ENCODE measurements at regions not wholly inside any gene's neighbourhood (a gene's known extent, or its start where the extent isn't known, plus 50 kb on each side); places are given as distances from the start of the nearest gene placed in this dataset.

DNA sequence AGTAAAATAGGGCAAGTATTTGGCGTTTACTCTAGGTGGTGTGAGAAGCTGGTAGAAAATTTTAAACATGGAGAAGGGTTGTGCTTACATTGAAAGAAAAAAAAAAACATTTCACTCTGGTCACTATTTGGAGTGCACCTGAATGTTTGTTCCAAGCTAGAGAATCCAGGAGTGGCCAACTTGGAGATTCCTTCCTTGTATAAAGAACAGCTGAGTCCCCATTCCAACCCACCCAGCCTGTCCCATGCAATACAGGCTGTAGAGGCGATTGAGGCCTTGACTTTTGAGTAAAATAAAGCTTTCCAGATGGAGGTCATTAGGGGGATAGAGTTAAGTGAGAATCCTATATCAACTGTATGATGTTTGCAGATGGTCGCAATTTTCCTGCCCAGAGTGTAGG lies 203.8 kb upstream of the SYT4 start:
- DNase-seq, result no peak
- Histone ChIP-seq H3K4me3 (no peak overlapping the region), H3K27ac (no peak overlapping the region), H3K27me3 (no peaks in the 10 kb centered on the region), H3K36me3 (no peaks in the 10 kb centered on the region), H3K4me1 (no peaks in the 10 kb centered on the region), H3K9me3 (no peaks in the 10 kb centered on the region)
- intact Hi-C loops (cut with DNase I; ENCODE audit: low total_unique reads), result no loop called here
- TF ChIP-seq, protein P1, sequence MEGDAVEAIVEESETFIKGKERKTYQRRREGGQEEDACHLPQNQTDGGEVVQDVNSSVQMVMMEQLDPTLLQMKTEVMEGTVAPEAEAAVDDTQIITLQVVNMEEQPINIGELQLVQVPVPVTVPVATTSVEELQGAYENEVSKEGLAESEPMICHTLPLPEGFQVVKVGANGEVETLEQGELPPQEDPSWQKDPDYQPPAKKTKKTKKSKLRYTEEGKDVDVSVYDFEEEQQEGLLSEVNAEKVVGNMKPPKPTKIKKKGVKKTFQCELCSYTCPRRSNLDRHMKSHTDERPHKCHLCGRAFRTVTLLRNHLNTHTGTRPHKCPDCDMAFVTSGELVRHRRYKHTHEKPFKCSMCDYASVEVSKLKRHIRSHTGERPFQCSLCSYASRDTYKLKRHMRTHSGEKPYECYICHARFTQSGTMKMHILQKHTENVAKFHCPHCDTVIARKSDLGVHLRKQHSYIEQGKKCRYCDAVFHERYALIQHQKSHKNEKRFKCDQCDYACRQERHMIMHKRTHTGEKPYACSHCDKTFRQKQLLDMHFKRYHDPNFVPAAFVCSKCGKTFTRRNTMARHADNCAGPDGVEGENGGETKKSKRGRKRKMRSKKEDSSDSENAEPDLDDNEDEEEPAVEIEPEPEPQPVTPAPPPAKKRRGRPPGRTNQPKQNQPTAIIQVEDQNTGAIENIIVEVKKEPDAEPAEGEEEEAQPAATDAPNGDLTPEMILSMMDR (IDR thresholded peaks at IDR 0.05), result no peak

DNA sequence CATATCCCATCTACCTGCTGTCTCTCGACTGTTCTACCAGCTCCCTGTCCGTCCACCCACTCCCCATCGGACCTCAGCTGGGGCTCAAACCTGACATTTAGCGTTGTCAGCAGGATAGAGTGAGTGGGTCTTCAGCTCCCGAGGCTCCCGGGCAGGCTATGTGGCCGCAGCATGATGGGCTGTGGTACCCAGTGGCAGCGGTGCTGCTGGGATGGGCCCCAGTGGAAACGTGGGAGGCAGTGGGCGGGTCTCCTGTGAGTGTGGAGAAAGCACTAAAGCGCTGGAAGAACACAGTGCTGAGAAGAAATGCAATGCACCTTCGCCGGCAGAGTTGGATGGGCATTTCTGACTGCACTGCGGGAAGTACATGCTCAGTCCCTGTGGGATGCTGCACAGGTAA lies 204.8 kb upstream of the SYT4 start:
- Histone ChIP-seq H3K27ac (no peak overlapping the region), H3K4me3 (no peak overlapping the region), H3K9me3 (peaks cover 0 to 7% (median 0%) of the 10 kb centered on the region in 3 donors), H3K36me3 (no peaks in the 10 kb centered on the region), H3K4me1 (no peaks in the 10 kb centered on the region), H3K27me3 (no peaks in the 10 kb centered on the region)
- DNase-seq, result no peak
- intact Hi-C loops (cut with DNase I; ENCODE audit: low total_unique reads), result no loop called here
- TF ChIP-seq, protein P1 (IDR thresholded peaks at IDR 0.05), result no peak

DNA sequence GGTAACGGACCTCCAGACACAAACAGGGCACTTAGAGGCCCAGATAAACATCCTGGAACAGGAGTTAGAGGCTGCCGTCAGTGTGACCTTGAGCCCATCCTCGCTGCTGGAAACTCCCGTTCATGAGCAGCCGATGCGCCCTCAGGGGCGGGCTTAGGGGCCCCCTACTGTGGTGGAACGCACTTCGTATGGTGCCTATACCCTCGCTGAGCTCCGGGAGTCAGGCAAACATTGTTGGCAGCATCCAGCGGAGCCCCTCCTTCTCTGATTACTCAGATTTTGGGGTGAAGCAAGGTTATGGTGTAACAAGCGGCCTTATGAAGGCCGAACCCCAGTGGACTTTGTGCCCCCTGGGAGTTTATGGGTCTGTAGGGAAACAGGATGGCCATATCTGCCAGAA lies 205.3 kb upstream of the SYT4 start:
- peaks cover 0 to 7% (median 0%) of the 10 kb centered on the region in 3 donors for H3K9me3 ChIP-seq
- no peaks in the 10 kb centered on the region for H3K36me3 ChIP-seq
- TF ChIP-seq, protein P1 (IDR thresholded peaks at IDR 0.05), result no peak
- no peaks in the 10 kb centered on the region for H3K27me3 ChIP-seq
- intact Hi-C loops (cut with DNase I; ENCODE audit: low total_unique reads), result no loop called here
- H3K27ac ChIP-seq, result no peak overlapping the region
- DNase-seq, result no peak
- no peak overlapping the region for H3K4me3 ChIP-seq
- H3K4me1 ChIP-seq, result no peaks in the 10 kb centered on the region

DNA sequence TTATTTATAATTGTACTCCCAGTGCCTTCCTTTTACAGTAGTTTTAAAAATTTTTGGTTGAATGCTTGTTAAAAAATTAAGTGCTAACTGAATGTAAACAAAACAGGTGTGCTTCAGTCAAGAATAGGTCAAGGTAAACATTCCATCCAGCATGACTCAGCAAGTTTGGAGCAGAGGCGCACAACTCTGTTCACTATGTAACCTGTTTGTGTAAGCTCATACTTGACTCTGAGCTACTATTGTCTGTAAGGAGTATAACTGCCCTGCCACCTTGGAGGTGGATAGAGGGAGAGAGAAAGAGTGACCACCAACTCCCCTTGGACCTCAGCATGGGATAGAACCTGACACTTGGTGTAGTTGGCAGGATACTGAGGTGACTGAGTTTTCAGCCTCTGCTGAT lies 207.4 kb upstream of the SYT4 start:
- DNase-seq, result no peak
- peaks cover 0 to 7% (median 0%) of the 10 kb centered on the region in 3 donors for H3K9me3 ChIP-seq
- intact Hi-C loops (cut with DNase I; ENCODE audit: low total_unique reads), result no loop called here
- no peaks in the 10 kb centered on the region for H3K27me3 ChIP-seq
- no peak overlapping the region for H3K27ac ChIP-seq
- H3K4me1 ChIP-seq, result no peaks in the 10 kb centered on the region
- H3K36me3 ChIP-seq, result no peaks in the 10 kb centered on the region
- no peak overlapping the region for H3K4me3 ChIP-seq
- TF ChIP-seq, protein P1 (IDR thresholded peaks at IDR 0.05), result no peak

DNA sequence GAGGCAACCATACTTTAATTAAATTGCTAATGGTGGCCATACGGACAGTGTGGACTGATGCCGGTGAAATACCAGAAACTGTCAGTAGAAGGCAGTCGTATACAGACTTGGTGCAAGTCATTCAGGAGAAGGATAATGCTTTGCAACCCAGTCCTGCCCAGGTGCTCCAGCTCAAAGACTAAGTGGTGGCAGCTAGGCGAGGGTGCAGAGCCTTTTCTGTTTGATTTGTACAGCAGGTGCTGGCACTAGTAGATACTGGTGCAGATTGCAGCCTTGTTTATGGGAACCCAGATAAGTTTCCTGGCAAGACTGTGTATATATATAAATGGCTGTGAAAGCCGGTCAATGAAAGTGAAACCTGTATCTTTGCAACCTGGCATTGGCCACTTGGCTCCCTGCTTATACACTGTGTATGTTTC lies 208.3 kb upstream of the SYT4 start:
- intact Hi-C loops (cut with DNase I; ENCODE audit: low total_unique reads), result no loop called here
- DNase-seq, result no peak
- H3K27ac ChIP-seq, result no peak overlapping the region
- no peaks in the 10 kb centered on the region for H3K36me3 ChIP-seq
- no peak overlapping the region for H3K4me3 ChIP-seq
- H3K4me1 ChIP-seq, result no peaks in the 10 kb centered on the region
- peaks cover 0 to 7% (median 0%) of the 10 kb centered on the region in 3 donors for H3K9me3 ChIP-seq
- no peaks in the 10 kb centered on the region for H3K27me3 ChIP-seq
- TF ChIP-seq, protein P1 (IDR thresholded peaks at IDR 0.05), result no peak

DNA sequence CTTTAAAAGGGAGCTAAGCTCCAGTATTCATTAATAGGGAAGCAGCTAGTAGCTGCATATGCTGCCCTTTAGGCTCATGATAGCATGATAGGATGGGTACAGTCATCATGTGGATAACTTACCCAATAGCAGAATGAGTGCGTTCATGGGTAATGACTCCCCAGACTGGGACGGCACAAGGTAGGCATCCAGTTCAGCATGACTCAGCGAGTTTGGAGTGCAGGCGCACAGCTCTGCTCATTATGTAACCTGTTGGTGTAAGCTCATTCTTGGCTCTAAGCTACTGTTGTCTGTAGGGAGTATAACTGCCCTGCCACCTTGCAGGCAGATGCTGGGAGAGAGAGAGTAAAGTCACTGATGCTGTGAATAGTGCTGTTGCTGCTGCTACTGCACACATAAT lies 209.2 kb upstream of the SYT4 start:
- TF ChIP-seq, protein P1 (IDR thresholded peaks at IDR 0.05), result no peak
- no peaks in the 10 kb centered on the region for H3K27me3 ChIP-seq
- intact Hi-C loops (cut with DNase I; ENCODE audit: low total_unique reads), result no loop called here

More for the DNA sequence above, 209.2 kb upstream of the SYT4 start:
- DNase-seq, result no peak
- no peak overlapping the region for H3K4me3 ChIP-seq
- H3K9me3 ChIP-seq, result peaks cover 0 to 7% (median 0%) of the 10 kb centered on the region in 3 donors
- H3K36me3 ChIP-seq, result no peaks in the 10 kb centered on the region
- H3K4me1 ChIP-seq, result no peaks in the 10 kb centered on the region
- H3K27ac ChIP-seq, result no peak overlapping the region

All from tibial artery (tissue), 4 donors.